Right atrium auricular region (tissue), 2 donors: ENCODE measurements at regions not wholly inside any gene's neighbourhood (a gene's known extent, or its start where the extent isn't known, plus 50 kb on each side); places are given as distances from the start of the nearest gene placed in this dataset.

ENCODE experiments used
- DNase-seq: peaks from one replicate; pipeline ENCODE4 v3.0.0-alpha.2; 2019; ENCODE audit warnings: low spot score
- H3K27ac ChIP-seq, 2 donors: fragments of 200-600 bp; sonication (generic); 1 replicate in 1 of 2; 2 replicates in 1 of 2; pipeline ENCODE4 v1.5.1; 2016 to 2019
- H3K27me3 ChIP-seq, 2 donors: fragments of 200-600 bp; sonication (generic); one replicate each; pipeline versions ENCODE4 v1.5.1 to v1.6.0; 2017 to 2019
- H3K36me3 ChIP-seq: fragments of 200-600 bp; sonication (generic); one replicate; pipeline ENCODE4 v1.5.1; 2016
- H3K4me1 ChIP-seq, 2 donors: fragments of 200-600 bp; sonication (generic); one replicate each; pipeline versions ENCODE4 v1.5.1 to v1.6.0; 2017 to 2019
- H3K4me3 ChIP-seq, 2 donors: fragments of 200-600 bp; sonication (generic); 1 replicate in 1 of 2; 2 replicates in 1 of 2; pipeline ENCODE4 v1.5.1; 2017 to 2019; ENCODE audit warnings: mild to moderate bottlenecking in 1 of 2, moderate library complexity in 1 of 2
- H3K9me3 ChIP-seq, 2 donors: fragments of 200-600 bp; sonication (generic); one replicate each; pipeline ENCODE4 v1.5.1; 2019
- CTCF ChIP-seq, 2 donors: fragments of 200-600 bp; sonication (generic); IDR thresholded peaks; one replicate each; pipeline ENCODE4 v1.5.1; 2019; ENCODE audit warnings: antibody characterized with exemption in 2 of 2

- Histone ChIP-seq H3K9me3 (no peaks in the 10 kb centered on the region), H3K4me1 (no peaks in the 10 kb centered on the region), H3K27ac (no peak overlapping the region), H3K36me3 (no peaks in the 10 kb centered on the region), H3K27me3 (no peaks in the 10 kb centered on the region), H3K4me3 (no peak overlapping the region)
- no peak for DNase-seq
- no peak for TF ChIP-seq CTCF (IDR thresholded peaks at IDR 0.05)
These were observed 50.7 kb upstream of the TMEM260 start for GRCh38 chr14:56528927-56529326.
